Neural cell (in vitro differentiated cells): ENCODE measurements at regions not wholly inside any gene's neighbourhood (a gene's known extent, or its start where the extent isn't known, plus 50 kb on each side); places are given as distances from the start of the nearest gene placed in this dataset.

Source experiments
- H2AFZ ChIP-seq: fragments of 200-600, 300-800 bp; sonication (generic), shearing (Covaris generic); 2 replicates; pipeline ENCODE4 v1.6.0; 2014; ENCODE audit warnings: low read depth, mild to moderate bottlenecking, antibody characterized with exemption, low read length, moderate library complexity
- H3F3A ChIP-seq: fragments of 200-600 bp; shearing (Covaris generic); 2 replicates; pipeline ENCODE4 v1.6.1; 2016; ENCODE audit warnings: mild to moderate bottlenecking, moderate library complexity, mixed read lengths, antibody characterized with exemption, low read length; ENCODE audit not compliant: insufficient read depth, poor library complexity, severe bottlenecking
- H3K27ac ChIP-seq: fragments of 200-600, 300-800 bp; sonication (generic), shearing (Covaris generic); 2 replicates; pipeline ENCODE4 v1.5.1; 2014; ENCODE audit warnings: mild to moderate bottlenecking, low read length, moderate library complexity
- H3K27me3 ChIP-seq: fragments of 300-800, 200-600 bp; sonication (generic), shearing (Covaris generic); 2 replicates; pipeline ENCODE4 v1.6.0; 2014; ENCODE audit warnings: mild to moderate bottlenecking, low read depth, low read length, moderate library complexity; ENCODE audit not compliant: insufficient read depth
- H3K36me3 ChIP-seq: fragments of 300-800, 200-600 bp; sonication (generic), shearing (Covaris generic); 2 replicates; pipeline ENCODE4 v1.5.1; 2014; ENCODE audit warnings: mild to moderate bottlenecking, antibody characterized with exemption, low read length, moderate library complexity; ENCODE audit not compliant: insufficient read depth
- H3K4me2 ChIP-seq: fragments of 300-800, 200-600 bp; sonication (generic), shearing (Covaris generic); 2 replicates; pipeline ENCODE4 v1.6.0; 2014; ENCODE audit warnings: mild to moderate bottlenecking, low read length
- H3K4me3 ChIP-seq: fragments of 300-800, 200-600 bp; sonication (generic), shearing (Covaris generic); 2 replicates; pipeline ENCODE4 v1.5.1; 2014; ENCODE audit warnings: mild to moderate bottlenecking, low read length, moderate library complexity
- H3K79me2 ChIP-seq: fragments of 200-600 bp; shearing (Covaris generic); replicated peaks from 2 replicates; pipeline ENCODE4 v1.6.0; 2014; ENCODE audit warnings: mild to moderate bottlenecking, low read length, moderate library complexity; ENCODE audit not compliant: insufficient read depth
- H3K9ac ChIP-seq: fragments of 300-800, 200-600 bp; sonication (generic), shearing (Covaris generic); 2 replicates; pipeline ENCODE4 v1.6.1; 2016; ENCODE audit warnings: mild to moderate bottlenecking, low read length, mixed read lengths
- H3K9me2 ChIP-seq: fragments of 200-600 bp; shearing (Covaris generic); 2 replicates; pipeline ENCODE4 v1.6.1; 2016; ENCODE audit warnings: mild to moderate bottlenecking, low read length, mixed read lengths; ENCODE audit not compliant: insufficient read depth
- H3K9me3 ChIP-seq: fragments of 200-600, 300-800 bp; sonication (generic), shearing (Covaris generic); 2 replicates; pipeline ENCODE4 v1.6.1; 2016; ENCODE audit warnings: mild to moderate bottlenecking, mixed run types, low read length, moderate library complexity, mixed read lengths
- H4K20me1 ChIP-seq: fragments of 200-600 bp; shearing (Covaris generic); 2 replicates; pipeline ENCODE4 v1.6.1; 2016; ENCODE audit warnings: mild to moderate bottlenecking, mixed run types; ENCODE audit not compliant: insufficient read depth
- CTCF ChIP-seq: fragments of 450-650 bp; IDR thresholded peaks from 2 replicates; pipeline ENCODE4 v1.5.1; 2014; ENCODE audit warnings: antibody characterized with exemption, mild to moderate bottlenecking, moderate library complexity; ENCODE audit not compliant: poor library complexity, severe bottlenecking
- EP300 ChIP-seq: fragments of 450-650 bp; conservative IDR thresholded peaks from 2 replicates; pipeline ENCODE4 v1.6.1; 2014; ENCODE audit warnings: antibody characterized with exemption, mild to moderate bottlenecking, moderate library complexity; ENCODE audit not compliant: poor library complexity, severe bottlenecking
- EZH2 ChIP-seq: fragments of 200-600, 300-800 bp; shearing (Covaris generic), sonication (generic); IDR thresholded peaks from 2 replicates; pipeline ENCODE4 v1.6.1; 2014; ENCODE audit warnings: antibody characterized with exemption, low read length, borderline replicate concordance, mild to moderate bottlenecking; ENCODE audit not compliant: insufficient read depth, poor library complexity, severe bottlenecking
- MXI1 ChIP-seq: fragments of 450-650 bp; conservative IDR thresholded peaks from 2 replicates; pipeline ENCODE4 v1.6.1; 2014; ENCODE audit warnings: antibody characterized with exemption, mild to moderate bottlenecking; ENCODE audit not compliant: poor library complexity, severe bottlenecking
- POLR2AphosphoS5 ChIP-seq: IDR thresholded peaks from 2 replicates; pipeline ENCODE4 v1.6.1; 2012
- RAD21 ChIP-seq: fragments of 450-650 bp; conservative IDR thresholded peaks from 2 replicates; pipeline ENCODE4 v1.6.1; 2014; ENCODE audit warnings: antibody characterized with exemption, mild to moderate bottlenecking, moderate library complexity
- REST ChIP-seq: IDR thresholded peaks from 2 replicates; pipeline ENCODE4 v1.6.1; 2012; ENCODE audit warnings: borderline replicate concordance
- SMC3 ChIP-seq: fragments of 450-650 bp; conservative IDR thresholded peaks from 2 replicates; pipeline ENCODE4 v1.6.1; 2014; ENCODE audit warnings: antibody characterized with exemption, mild to moderate bottlenecking, moderate library complexity; ENCODE audit not compliant: poor library complexity
- TAF1 ChIP-seq: IDR thresholded peaks from 2 replicates; pipeline ENCODE4 v1.6.1; 2012; ENCODE audit warnings: low read depth

GRCh38 chrX:125029131-125029530 is 290.5 kb upstream of the TEX13C start:
- H3K4me3 ChIP-seq = no peak overlapping the region
- H3K27me3 ChIP-seq = no peaks in the 10 kb centered on the region
- no peak overlapping the region for H3K9ac ChIP-seq
- no peaks in the 10 kb centered on the region for H3K9me2 ChIP-seq
- no peaks in the 10 kb centered on the region for H3K36me3 ChIP-seq
- no peaks in the 10 kb centered on the region for H3K79me2 ChIP-seq
- no peaks in the 10 kb centered on the region for H4K20me1 ChIP-seq
- no peak overlapping the region for H3K27ac ChIP-seq
- no peaks in the 10 kb centered on the region for H3F3A ChIP-seq
- no peak overlapping the region for H2AFZ ChIP-seq
- TF ChIP-seq RAD21 = no peak
- TF ChIP-seq POLR2AphosphoS5 = no peak
- no peak for TF ChIP-seq EZH2
- TF ChIP-seq EP300 = no peak
- TF ChIP-seq TAF1 = no peak
- no peak for TF ChIP-seq SMC3
- TF ChIP-seq MXI1 = no peak
- TF ChIP-seq REST = no peak
- no peak for TF ChIP-seq CTCF
- no peak overlapping the region for H3K4me2 ChIP-seq
- no peaks in the 10 kb centered on the region for H3K9me3 ChIP-seq
